WERI-Rb-1 (cell line): ENCODE measurements at regions not wholly inside any gene's neighbourhood (a gene's known extent, or its start where the extent isn't known, plus 50 kb on each side); places are given as distances from the start of the nearest gene placed in this dataset.

Source experiments
- DNase-seq: peaks from one replicate; pipeline ENCODE4 v3.0.0-alpha.2; 2020
- H3K27ac ChIP-seq: fragments of 250-450 bp; sonication (Bioruptor Pico); 2 replicates; pipeline ENCODE4 v1.5.1; 2020; ENCODE audit warnings: mild to moderate bottlenecking, moderate library complexity
- H3K27me3 ChIP-seq: fragments of 250-450 bp; sonication (Bioruptor Pico); 2 replicates; pipeline ENCODE4 v1.5.1; 2021; ENCODE audit warnings: mild to moderate bottlenecking, low read depth, moderate library complexity; ENCODE audit not compliant: insufficient read depth, severe bottlenecking
- H3K36me3 ChIP-seq: fragments of 250-450 bp; sonication (Bioruptor Pico); 2 replicates; pipeline ENCODE4 v1.5.1; 2020; ENCODE audit warnings: mild to moderate bottlenecking, moderate library complexity
- H3K4me3 ChIP-seq: 2 replicates; pipeline ENCODE4 v1.5.1; 2011; ENCODE audit warnings: low read depth, mild to moderate bottlenecking, control low read depth, low read length
- H3K9me3 ChIP-seq: fragments of 250-450 bp; sonication (Bioruptor Pico); 2 replicates; pipeline ENCODE4 v1.5.1; 2021; ENCODE audit warnings: mild to moderate bottlenecking, moderate library complexity; ENCODE audit not compliant: severe bottlenecking
- CTCF ChIP-seq: IDR thresholded peaks from 2 replicates; pipeline ENCODE4 v1.5.1; 2011; ENCODE audit warnings: low read depth, mild to moderate bottlenecking, control low read depth, inconsistent platforms, low read length

GRCh38 chr4:34194585-34194984 lies 2049.7 kb downstream of the ARAP2 start:
- no peak for DNase-seq
- no peak for TF ChIP-seq CTCF
- no peak overlapping the region for H3K27ac ChIP-seq

GRCh38 chr4:34196375-34196774 lies 2047.9 kb downstream of the ARAP2 start:
- H3K36me3 ChIP-seq, result no peaks in the 10 kb centered on the region
- H3K9me3 ChIP-seq, result no peaks in the 10 kb centered on the region
- H3K27ac ChIP-seq, result no peak overlapping the region
- no peak for TF ChIP-seq CTCF
- no peaks in the 10 kb centered on the region for H3K27me3 ChIP-seq
- no peak overlapping the region for H3K4me3 ChIP-seq
- no peak for DNase-seq

More at GRCh38 chr4:34194585-34194984, 2049.7 kb downstream of the ARAP2 start:
- H3K4me3 ChIP-seq, result no peak overlapping the region
- H3K27me3 ChIP-seq, result no peaks in the 10 kb centered on the region
- H3K9me3 ChIP-seq, result no peaks in the 10 kb centered on the region
- H3K36me3 ChIP-seq, result no peaks in the 10 kb centered on the region

DNA sequence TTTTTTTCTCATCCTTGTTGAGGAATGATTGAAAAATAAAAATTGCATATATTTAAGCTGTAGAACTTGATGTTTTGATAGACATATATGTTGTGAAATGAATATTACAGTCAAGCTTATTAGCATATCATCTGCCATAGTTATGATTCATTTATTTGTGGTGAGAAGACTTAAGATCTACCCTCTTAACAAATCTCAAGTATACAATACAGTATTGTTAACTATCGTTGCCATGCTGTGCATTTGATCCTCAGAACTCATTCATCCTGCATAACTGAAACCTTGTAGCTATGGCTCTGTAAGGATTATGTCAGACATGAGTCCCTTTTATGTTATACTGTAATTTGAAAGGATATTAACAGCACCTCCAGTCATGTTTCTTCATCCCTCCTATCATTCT lies 2045.3 kb downstream of the ARAP2 start:
- H3K36me3 ChIP-seq, result no peaks in the 10 kb centered on the region
- H3K4me3 ChIP-seq, result no peak overlapping the region
- DNase-seq, result no peak
- no peak for TF ChIP-seq CTCF
- H3K27me3 ChIP-seq, result no peaks in the 10 kb centered on the region
- H3K9me3 ChIP-seq, result no peaks in the 10 kb centered on the region
- no peak overlapping the region for H3K27ac ChIP-seq

GRCh38 chr4:34200535-34200934 lies 2043.8 kb downstream of the ARAP2 start:
- Histone ChIP-seq H3K4me3 (no peak overlapping the region), H3K27ac (no peak overlapping the region), H3K36me3 (no peaks in the 10 kb centered on the region), H3K27me3 (no peaks in the 10 kb centered on the region), H3K9me3 (no peaks in the 10 kb centered on the region)
- TF ChIP-seq CTCF, result no peak
- no peak for DNase-seq

- no peak for TF ChIP-seq CTCF
- H3K27ac ChIP-seq, result no peak overlapping the region
Observed at GRCh38 chr4:34202154-34202553, 2042.2 kb downstream of the ARAP2 start.

GRCh38 chr4:34220601-34221000 lies 2023.7 kb downstream of the ARAP2 start:
- no peaks in the 10 kb centered on the region for H3K27me3 ChIP-seq
- H3K27ac ChIP-seq, result no peak overlapping the region
- H3K4me3 ChIP-seq, result no peak overlapping the region
- H3K36me3 ChIP-seq, result no peaks in the 10 kb centered on the region
- TF ChIP-seq CTCF, result no peak
- DNase-seq, result no peak
- H3K9me3 ChIP-seq, result peaks cover 4% of the 10 kb centered on the region

More at GRCh38 chr4:34202154-34202553, 2042.2 kb downstream of the ARAP2 start:
- H3K9me3 ChIP-seq, result peaks cover 3% of the 10 kb centered on the region
- H3K27me3 ChIP-seq, result no peaks in the 10 kb centered on the region
- H3K4me3 ChIP-seq, result no peak overlapping the region
- no peak for DNase-seq
- no peaks in the 10 kb centered on the region for H3K36me3 ChIP-seq
